Right renal pelvis (tissue), 4 donors: ENCODE measurements at regions not wholly inside any gene's neighbourhood (a gene's known extent, or its start where the extent isn't known, plus 50 kb on each side); places are given as distances from the start of the nearest gene placed in this dataset.

Experiments
- DNase-seq, 4 donors: peaks; one replicate each; pipeline ENCODE4 v3.0.0-alpha.2; 2013; ENCODE audit warnings: low read depth in 4 of 4, low spot score in 3 of 4, missing footprints in 1 of 4

- no peak for DNase-seq
These were observed 58.3 kb upstream of the TARBP1 start for GRCh38 chr1:234537236-234537635.

GRCh38 chr1:234536741-234537140, 57.8 kb upstream of the TARBP1 start:
- DNase-seq: no peak

DNA sequence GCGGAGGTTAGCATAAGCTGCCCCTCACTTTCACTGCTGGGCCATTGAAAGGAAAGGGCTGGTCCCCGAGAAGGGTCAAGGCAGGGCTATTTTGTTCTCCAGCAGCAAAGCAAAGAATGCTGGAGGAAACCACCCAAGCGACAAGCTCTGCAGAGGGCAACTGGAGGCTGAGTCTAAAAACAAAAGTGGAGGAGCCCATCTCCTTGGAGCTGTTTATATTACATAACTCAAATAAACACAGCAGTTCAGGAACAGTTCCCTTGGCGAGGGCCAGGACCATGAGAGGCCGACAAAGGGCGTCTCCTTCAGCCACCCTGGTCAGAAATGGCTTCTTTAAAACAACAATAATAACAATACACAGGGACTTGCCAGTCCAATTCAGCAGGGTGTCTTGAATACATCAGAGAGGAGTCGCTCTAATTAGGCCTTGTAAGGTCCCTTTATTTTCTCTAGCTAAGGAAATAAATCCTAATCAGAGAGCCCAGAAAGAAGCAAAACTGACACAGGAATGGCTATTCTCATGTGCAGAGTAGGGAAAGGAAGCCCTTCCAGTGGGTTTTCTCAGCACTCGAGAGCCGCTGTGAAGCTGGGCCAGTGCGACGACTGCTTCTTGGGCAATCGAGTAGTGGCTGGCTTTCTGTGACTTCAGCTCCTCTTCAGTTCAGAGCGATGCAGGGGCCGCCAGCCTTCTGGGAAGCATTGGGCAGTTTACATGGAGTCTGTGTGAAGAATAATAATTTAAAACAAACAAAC, 57.0 kb upstream of the TARBP1 start:
- peak in 3 of 4 donors; percentile 68 to 79 (median 68) for DNase-seq

DNA sequence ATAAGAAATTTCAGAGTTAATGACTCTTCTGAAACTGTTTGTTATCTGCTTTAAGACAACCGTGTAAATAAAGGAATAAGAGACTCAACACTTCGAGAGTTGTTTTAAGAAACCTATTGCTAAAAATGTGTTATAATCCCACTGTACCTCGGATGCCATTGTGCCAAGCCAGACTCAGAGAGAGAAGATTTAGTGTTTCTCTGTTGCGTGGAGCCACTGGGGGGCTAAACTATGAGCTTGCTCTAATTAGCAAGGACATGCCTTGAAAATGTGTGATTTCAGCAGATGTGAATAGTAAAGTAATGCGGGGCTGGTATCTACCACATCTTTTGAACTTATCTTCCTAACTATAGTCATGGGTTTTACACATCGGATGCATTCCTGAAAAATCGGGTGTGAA, 56.2 kb upstream of the TARBP1 start:
- DNase-seq: no peak

DNA sequence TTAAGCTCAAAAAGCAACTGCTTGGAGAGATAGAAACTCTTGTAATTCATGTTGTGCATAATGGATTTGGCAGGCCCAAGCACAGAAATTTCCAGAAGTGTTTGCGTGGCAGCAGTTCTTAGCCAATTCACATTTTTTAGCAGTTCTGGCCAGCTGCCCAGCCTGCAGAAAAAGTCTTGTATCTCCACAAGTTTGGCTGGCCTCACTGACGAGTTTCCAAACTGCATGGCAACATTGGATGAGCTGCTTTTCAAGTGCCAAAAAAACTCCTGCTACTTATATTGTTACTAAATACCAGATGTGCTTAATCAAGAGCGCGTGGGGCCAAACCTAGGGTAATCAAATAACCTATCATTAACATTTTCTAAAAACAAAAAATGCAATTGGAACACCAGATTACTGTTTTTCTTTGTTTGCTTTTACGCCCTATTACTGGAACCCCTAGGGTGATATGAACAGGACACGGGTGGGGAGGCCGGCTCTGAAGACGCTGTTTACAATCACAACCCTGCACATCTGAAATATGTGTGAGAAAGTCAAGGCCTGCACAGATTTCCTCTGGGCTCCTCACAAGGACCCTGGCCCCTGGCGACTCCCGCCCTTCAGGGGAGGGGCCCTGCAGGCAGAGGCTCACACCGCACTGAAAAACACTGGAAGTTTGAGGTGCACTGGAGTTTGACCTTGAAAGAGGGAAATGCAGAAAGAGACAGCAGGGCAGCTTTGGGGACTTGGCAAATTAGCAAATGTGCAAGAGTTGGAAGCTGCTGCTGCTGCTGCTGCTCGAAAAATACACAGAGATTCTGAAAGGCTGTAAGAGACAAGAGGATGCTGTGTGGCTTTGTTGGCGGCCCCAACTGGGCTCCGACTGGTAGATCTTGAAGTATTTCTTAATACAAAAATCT, 55.2 kb upstream of the TARBP1 start:
- peak; percentile 60 to 85 (median 78) for DNase-seq

GRCh38 chr1:234533034-234533891, 54.3 kb upstream of the TARBP1 start:
- DNase-seq: no peak

GRCh38 chr1:234532503-234532922, 53.5 kb upstream of the TARBP1 start:
- no peak for DNase-seq

GRCh38 chr1:234531151-234531635, 52.2 kb upstream of the TARBP1 start:
- no peak for DNase-seq

DNA sequence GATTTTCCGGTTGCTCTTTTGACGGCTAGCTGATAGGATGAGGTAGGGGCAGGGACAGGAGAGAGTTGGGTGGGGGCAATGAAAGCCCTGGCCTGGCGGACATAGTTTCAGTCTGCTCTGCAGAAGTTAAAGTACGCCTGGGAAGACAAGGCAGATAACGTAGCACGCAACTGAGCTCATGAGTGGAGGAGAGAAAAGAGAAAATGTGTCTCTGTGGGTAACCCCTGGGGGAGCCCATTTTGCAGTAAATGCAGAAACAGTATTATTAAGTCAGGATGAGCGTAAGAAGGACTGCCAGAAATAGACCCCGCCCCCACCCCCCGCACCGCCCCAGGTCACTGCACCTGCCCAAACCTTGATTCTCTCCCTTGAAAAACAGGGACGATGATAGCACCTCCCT, 51.7 kb upstream of the TARBP1 start:
- no peak for DNase-seq

DNA sequence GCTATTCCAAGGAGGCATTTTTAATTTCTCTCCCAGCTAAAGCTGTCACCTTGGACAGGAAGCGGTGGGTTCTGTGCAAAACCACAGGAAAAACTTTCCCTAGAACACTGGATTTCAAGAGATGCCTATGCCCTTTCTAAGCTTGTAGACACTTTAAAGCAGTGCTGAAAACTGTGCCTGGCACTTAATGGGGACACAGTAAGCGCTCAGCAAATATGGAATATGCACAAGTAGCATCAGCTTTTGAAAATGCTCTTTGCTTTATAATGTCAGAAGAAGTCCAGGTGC, 50.9 kb upstream of the TARBP1 start:
- no peak for DNase-seq

DNA sequence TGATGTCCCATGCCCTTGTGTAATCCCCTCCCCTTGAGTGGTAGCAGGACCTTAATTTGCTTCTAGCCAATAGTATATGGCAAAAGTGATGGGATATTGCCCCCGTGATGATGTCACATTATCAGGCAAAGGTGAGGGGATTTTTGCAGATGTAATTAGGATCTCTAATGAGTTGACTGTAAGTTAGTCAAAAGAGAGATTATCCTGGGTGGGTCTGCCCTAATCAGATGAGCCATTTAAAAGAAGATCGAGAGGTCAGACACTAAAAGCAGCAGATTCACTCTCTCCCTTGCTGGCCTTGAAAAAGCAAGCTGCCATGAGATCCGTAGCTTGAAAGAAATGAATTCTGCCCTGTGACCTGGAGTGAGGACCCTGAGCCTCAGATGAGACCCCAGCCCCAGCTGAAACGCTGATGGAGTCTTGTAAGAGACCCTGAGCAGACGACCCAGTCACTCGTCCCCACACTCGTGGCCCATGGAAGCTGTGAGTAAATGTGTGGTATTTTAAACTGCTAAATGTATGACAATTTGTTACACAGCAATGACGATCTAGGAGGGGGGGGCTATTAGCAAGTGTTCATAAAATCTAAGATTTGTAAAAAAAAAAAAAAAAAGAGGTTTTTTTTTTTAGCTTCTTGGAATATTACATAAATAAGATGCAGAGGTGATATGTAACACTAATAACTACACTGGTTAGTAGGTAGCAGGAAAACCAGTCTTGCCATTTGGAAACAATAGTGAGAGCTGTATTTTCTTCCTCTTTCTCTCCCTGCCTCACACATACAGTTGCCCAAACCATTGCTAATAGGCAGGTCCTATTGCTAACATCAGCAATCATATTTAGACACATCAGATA, 50.3 kb upstream of the TARBP1 start:
- no peak for DNase-seq
